ENCODE measurements at regions not wholly inside any gene's neighbourhood (a gene's known extent, or its start where the extent isn't known, plus 50 kb on each side); places are given as distances from the start of the nearest gene placed in this dataset.
"Not testable (repeated sequence)": the region's sequence is repeated elsewhere in the genome, so short reads cannot be mapped to it uniquely, and the experiment has no call there.

GRCh38 chr17:27095821-27096220 is 198.1 kb upstream of the WSB1 start:
- not testable (repeated sequence) for TF ChIP-seq CTCF (IDR thresholded peaks at IDR 0.05; ENCODE audit: borderline replicate concordance, extremely low read depth, low read length, poor library complexity, severe bottlenecking); EZH2 (IDR thresholded peaks at IDR 0.05; ENCODE audit: borderline replicate concordance, low read depth, low read length, severe bottlenecking)

Data from DND-41 (cell line).